Prostate gland (tissue), 2 donors: ENCODE measurements at regions not wholly inside any gene's neighbourhood (a gene's known extent, or its start where the extent isn't known, plus 50 kb on each side); places are given as distances from the start of the nearest gene placed in this dataset.

Experiments
- DNase-seq: peaks from one replicate; pipeline ENCODE4 v3.0.0-alpha.2; 2019; ENCODE audit warnings: low spot score
- H3K27ac ChIP-seq, 2 donors: fragments of 200-600 bp; sonication (generic); 2 replicates each; pipeline ENCODE4 v1.5.1; 2017 to 2019
- H3K27me3 ChIP-seq: fragments of 200-600 bp; sonication (generic); replicated peaks from 2 replicates; pipeline ENCODE4 v1.5.1; 2019; ENCODE audit not compliant: insufficient read depth
- H3K36me3 ChIP-seq, 2 donors: fragments of 200-600 bp; sonication (generic); 1 replicate in 1 of 2; 2 replicates in 1 of 2; pipeline versions ENCODE4 v1.5.1 to v1.8.1; 2017 to 2019
- H3K4me1 ChIP-seq: fragments of 200-600 bp; sonication (generic); replicated peaks from 2 replicates; pipeline ENCODE4 v1.5.1; 2019
- H3K4me3 ChIP-seq, 2 donors: fragments of 200-600 bp; sonication (generic); 2 replicates each; pipeline ENCODE4 v1.5.1; 2017 to 2019
- H3K9me3 ChIP-seq: fragments of 200-600 bp; sonication (generic); 2 replicates; pipeline ENCODE4 v1.5.1; 2017
- CTCF ChIP-seq, 4 experiments: fragments of 200-600 bp in 2 of 4; fragments of 450-650 bp in 2 of 4; sonication (generic) in 2 of 4; IDR thresholded peaks; 1 replicate in 3 of 4; 2 replicates in 1 of 4; pipeline ENCODE4 v1.5.1; 2016 to 2019; ENCODE audit warnings: antibody characterized with exemption in 4 of 4, mild to moderate bottlenecking in 2 of 4, moderate library complexity in 2 of 4
- POLR2A ChIP-seq: fragments of 450-650 bp; IDR thresholded peaks from one replicate; pipeline ENCODE4 v1.6.1; 2016; ENCODE audit warnings: antibody characterized with exemption, mild to moderate bottlenecking
- POLR2AphosphoS5 ChIP-seq: sonication (generic); formaldehyde crosslinking; IDR thresholded peaks from one replicate; pipeline ENCODE4 v1.6.1; 2017; ENCODE audit warnings: antibody characterized with exemption
- WGBS: methylation state at CpG from one replicate; pipeline ENCODE4 v1.1.5; 2018; 5-methylcytosine and 5-hydroxymethylcytosine counted together
- intact Hi-C: fragments of 100-400 bp; cut with DNase I; formaldehyde crosslinking; loops from one replicate; pipeline ENCODE4 v1.14.2; 2022

- H3K27me3 ChIP-seq, result no peaks in the 10 kb centered on the region
- H3K27ac ChIP-seq, result no peak overlapping the region
- H3K36me3 ChIP-seq, result no peaks in the 10 kb centered on the region
- intact Hi-C loops, result no loop called here
- H3K4me3 ChIP-seq, result no peak overlapping the region
- TF ChIP-seq POLR2AphosphoS5 (no peak), CTCF (IDR thresholded peaks at IDR 0.05) (no peak), POLR2A (no peak)
- H3K4me1 ChIP-seq, result no peaks in the 10 kb centered on the region
- WGBS, result 93% methylated on average over 2 of the region's 2 CpGs
- no peak for DNase-seq
- no peaks in the 10 kb centered on the region for H3K9me3 ChIP-seq
These were observed 550.4 kb upstream of the MAP3K7 start for GRCh38 chr6:91137286-91137685.

GRCh38 chr6:91135406-91136103, 548.7 kb upstream of the MAP3K7 start:
- TF ChIP-seq POLR2AphosphoS5 (no peak), CTCF (IDR thresholded peaks at IDR 0.05) (no peak), POLR2A (no peak)
- 77% methylated on average over 2 of the region's 2 CpGs for WGBS
- H3K27me3 ChIP-seq, result no peaks in the 10 kb centered on the region
- H3K27ac ChIP-seq, result no peak overlapping the region
- no peak overlapping the region for H3K4me3 ChIP-seq
- intact Hi-C loops, result no loop called here
- DNase-seq, result no peak
- H3K9me3 ChIP-seq, result no peaks in the 10 kb centered on the region
- H3K36me3 ChIP-seq, result no peaks in the 10 kb centered on the region
- no peaks in the 10 kb centered on the region for H3K4me1 ChIP-seq

GRCh38 chr6:91132461-91132860, 545.6 kb upstream of the MAP3K7 start:
- TF ChIP-seq POLR2AphosphoS5 (no peak), POLR2A (no peak), CTCF (IDR thresholded peaks at IDR 0.05) (no peak)
- H3K9me3 ChIP-seq, result no peaks in the 10 kb centered on the region
- WGBS, result 70% methylated on average over 3 of the region's 3 CpGs
- no peaks in the 10 kb centered on the region for H3K27me3 ChIP-seq
- no peaks in the 10 kb centered on the region for H3K4me1 ChIP-seq
- H3K27ac ChIP-seq, result no peak overlapping the region
- H3K4me3 ChIP-seq, result no peak overlapping the region
- no peak for DNase-seq
- intact Hi-C loops, result no loop called here
- H3K36me3 ChIP-seq, result no peaks in the 10 kb centered on the region

GRCh38 chr6:91130126-91130525, 543.3 kb upstream of the MAP3K7 start:
- H3K27ac ChIP-seq, result no peak overlapping the region
- H3K9me3 ChIP-seq, result no peaks in the 10 kb centered on the region
- TF ChIP-seq CTCF (IDR thresholded peaks at IDR 0.05) (no peak), POLR2A (no peak), POLR2AphosphoS5 (no peak)
- intact Hi-C loops, result no loop called here
- no peaks in the 10 kb centered on the region for H3K36me3 ChIP-seq
- no peak for DNase-seq
- no peak overlapping the region for H3K4me3 ChIP-seq
- WGBS, result 82% methylated on average over 6 of the region's 6 CpGs
- no peaks in the 10 kb centered on the region for H3K4me1 ChIP-seq
- H3K27me3 ChIP-seq, result no peaks in the 10 kb centered on the region

- H3K36me3 ChIP-seq, result no peaks in the 10 kb centered on the region
- no peaks in the 10 kb centered on the region for H3K27me3 ChIP-seq
- H3K4me1 ChIP-seq, result no peaks in the 10 kb centered on the region
- H3K27ac ChIP-seq, result no peak overlapping the region
- no peak overlapping the region for H3K4me3 ChIP-seq
- intact Hi-C loops, result no loop called here
- no peak for TF ChIP-seq POLR2AphosphoS5
- no peak for TF ChIP-seq CTCF (IDR thresholded peaks at IDR 0.05)
- TF ChIP-seq POLR2A, result no peak
- no peak for DNase-seq
- no peaks in the 10 kb centered on the region for H3K9me3 ChIP-seq
These were observed 540.9 kb upstream of the MAP3K7 start for GRCh38 chr6:91127752-91128151.
